Iris pigment epithelial cell (primary cell): ENCODE measurements at regions not wholly inside any gene's neighbourhood (a gene's known extent, or its start where the extent isn't known, plus 50 kb on each side); places are given as distances from the start of the nearest gene placed in this dataset.
"Not testable (repeated sequence)": the region's sequence is repeated elsewhere in the genome, so short reads cannot be mapped to it uniquely, and the experiment has no call there.

Experiments used
- DNase-seq: peaks from one replicate; pipeline ENCODE4 v3.0.0-alpha.2; 2011; ENCODE audit warnings: low read depth

DNA sequence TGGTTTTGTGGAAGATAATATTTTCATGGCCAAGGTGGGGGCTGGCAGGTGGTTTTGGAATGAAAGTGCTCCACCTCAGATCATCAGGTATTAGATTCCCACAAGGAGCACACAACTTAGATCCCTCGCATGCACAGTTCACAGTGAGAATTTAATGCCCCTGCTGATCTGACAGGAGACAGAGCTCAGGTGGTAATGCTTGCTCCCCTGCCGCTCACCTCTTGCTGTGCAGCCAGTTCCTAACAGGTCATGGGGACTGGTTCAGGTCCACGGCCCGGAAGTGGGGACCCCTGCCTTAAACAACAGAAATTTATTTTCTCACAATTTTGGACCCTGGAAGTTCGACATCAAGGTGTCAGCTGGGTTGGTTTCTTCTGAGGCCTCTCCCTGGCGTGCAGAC lies 668.7 kb upstream of the ZNF608 start:
- no peak for DNase-seq

DNA sequence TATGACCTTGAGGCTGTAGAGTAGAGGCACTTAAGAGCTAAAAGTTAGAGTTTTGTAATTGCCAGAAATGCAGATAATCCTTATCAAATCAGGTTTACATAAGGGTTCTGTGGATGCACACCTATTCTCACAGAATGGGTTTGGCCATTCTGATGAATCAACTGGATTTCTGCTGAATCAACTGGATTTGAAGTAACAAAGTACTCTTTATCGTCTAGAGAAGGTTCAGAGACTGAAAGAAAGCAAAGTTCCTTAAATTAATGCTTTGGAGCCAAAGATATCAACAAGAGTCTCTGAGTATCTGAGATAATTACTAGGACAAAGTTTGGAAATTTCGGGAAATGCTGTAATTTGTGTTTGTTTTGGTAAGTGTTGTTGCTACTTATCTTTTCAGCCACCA lies 669.6 kb upstream of the ZNF608 start:
- no peak for DNase-seq

DNA sequence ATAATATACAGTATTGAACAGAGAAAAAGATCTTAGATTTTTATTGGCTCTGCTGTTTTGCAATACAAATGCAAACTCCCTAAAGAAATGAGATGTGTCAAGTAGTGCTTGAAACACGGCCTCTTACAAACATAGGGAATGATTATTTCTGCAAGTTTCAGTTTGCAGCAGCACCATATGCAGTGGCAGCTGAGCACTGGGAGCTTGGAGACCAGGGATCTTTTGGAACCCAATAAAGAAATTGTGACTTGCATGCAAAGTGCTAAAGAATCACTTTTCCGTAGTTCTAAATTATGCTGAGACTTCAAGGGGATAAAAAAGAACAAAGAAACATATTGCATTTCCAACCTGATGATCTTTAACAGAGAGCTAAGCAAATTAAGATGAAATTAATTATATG lies 674.6 kb upstream of the ZNF608 start:
- DNase-seq = no peak

DNA sequence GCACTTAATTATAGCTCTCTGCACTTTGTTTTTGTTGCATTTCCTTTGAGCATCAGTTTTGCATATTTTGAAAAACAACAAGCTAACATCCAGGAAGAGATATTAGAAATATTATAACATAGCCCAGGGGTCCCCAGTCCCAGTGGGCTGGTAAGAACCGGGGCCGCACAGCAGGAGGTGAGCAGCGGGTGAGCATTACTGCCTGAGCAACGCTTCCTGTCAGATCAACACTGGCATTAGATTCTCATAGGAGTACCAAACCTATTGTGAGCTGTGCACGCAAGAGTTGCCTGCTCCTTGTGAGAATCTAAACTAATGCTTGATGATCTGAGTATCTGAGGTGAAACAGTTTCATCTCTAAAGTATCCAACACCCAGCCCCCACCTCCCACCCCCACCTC lies 675.9 kb upstream of the ZNF608 start:
- no peak for DNase-seq

DNA sequence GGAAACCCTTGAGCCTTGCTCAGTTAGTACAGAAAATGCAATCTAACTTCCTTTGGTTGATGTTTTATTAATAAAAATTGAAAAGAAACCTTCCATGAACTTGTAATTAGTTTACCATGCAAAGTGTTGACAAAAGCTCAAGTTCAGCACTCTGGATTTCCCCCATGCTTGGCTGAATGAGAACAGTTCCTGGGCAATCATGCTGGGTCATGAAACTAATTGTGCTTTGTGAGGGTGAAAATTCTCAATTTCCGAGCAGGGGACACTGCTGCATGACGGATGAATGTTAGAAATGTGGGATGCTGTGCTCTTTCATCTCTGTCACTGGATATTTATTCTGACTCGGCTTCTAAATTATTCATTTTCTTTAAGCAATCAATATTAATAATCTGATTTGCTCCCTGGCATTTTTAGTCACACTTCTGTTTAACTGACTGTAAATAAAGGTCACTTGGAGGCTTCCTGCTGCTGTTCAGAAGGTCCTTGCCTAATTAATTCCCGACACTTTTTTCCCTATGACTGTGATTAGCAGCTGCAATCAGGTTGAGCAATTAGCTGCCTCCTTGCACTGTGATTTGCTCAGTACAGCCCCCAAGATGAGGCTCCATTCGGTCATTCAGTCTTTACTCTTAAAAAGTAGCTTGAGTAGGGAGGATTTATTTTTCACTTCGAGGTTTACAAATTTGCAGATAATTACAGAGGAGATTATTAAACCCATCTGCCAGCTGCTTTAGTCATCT lies 678.1 kb upstream of the ZNF608 start:
- peak; percentile 3 for DNase-seq

DNA sequence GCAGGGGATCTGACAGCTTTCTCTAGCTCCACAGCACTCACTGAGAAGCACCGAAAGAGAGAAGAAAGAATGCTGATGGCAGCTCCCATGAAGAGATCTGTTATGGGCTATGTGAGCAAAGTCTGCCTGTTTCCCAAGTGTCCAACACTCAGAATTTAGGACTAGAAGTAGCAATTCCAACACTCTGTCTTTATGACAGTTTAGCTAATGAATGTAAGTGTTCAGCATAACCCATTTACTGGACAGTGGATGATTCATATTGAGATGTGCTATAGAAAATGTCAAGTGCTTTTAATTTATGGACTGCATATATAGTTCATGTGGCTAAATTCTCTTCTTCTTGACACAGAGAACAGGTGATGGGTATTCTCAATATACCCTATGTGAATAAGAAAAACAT lies 683.1 kb upstream of the ZNF608 start:
- no peak for DNase-seq

DNA sequence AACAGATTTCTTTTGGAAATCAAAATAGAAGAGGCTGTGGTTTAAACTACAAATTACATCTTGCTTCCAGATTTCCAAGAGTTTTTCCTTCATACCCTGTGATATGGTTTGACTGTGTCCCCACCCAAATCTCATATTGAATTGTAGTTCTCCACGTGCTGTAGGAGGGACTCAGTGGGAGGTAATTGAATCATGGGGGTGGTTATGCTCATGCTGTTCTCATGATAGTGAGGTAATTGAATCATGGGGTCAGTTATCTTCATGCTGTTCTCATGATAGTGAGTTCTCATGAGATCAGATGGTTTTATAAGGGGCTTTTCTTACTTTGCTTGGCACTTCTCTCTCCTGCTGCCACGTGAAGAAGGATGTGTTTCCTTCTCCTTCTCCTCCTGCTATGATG lies 687.0 kb upstream of the ZNF608 start:
- DNase-seq = no peak

DNA sequence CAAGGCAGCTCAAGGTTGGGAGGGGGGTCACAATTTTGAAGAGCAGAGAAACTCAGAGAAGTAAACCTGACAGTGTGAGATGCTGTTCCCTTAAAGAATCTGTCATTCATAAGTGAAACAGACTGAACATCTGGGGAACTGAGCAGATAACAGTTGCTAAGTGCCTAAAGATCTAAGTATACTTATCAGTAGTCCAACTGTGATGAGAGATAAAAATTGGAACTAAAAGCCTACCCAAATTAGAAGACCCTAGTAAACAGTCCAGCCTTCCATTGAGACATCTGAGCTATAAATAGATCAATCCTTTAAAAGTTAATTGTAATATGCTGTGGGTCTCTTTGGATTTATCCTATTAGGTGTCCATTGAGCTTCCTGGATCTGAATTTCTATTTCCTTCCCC lies 692.8 kb upstream of the ZNF608 start:
- no peak for DNase-seq

DNA sequence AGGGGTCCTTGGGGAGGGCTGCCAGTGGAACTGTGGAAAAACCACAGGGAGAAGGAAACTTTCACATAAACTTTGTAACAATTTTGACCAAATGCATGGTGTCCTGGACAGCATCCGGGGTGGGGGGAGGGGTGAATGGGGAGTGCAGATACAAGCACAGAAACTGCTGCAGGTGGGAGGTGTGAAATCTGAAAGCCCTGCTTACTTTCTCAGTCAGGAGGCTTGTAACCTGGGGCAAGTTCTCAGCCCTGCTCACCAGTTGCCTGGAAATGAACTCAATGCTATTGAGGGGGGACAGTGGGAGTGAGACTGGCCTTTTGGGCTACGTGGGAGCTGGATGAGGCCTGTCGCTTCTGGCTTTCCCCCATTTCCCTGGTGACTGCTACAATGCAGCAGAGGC lies 694.5 kb upstream of the ZNF608 start:
- no peak for DNase-seq

DNA sequence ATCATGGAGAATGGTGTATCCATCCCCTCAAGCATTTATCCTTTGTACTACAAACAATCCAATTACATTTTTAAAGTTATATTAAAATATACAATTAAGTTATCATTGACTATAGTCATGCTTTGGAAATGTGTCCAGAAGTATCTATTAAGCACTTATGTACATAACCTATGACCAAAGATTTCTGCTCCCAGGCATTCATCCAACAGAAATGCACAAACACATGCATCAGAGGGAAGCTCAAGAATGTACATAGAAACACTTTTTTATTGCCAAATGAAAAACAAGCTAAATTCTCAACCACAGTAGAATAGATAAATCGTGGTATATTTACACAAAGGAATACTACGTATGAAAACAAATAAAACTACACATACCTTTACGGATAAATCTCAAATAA lies 700.5 kb upstream of the ZNF608 start:
- peak; percentile 95 for DNase-seq

DNA sequence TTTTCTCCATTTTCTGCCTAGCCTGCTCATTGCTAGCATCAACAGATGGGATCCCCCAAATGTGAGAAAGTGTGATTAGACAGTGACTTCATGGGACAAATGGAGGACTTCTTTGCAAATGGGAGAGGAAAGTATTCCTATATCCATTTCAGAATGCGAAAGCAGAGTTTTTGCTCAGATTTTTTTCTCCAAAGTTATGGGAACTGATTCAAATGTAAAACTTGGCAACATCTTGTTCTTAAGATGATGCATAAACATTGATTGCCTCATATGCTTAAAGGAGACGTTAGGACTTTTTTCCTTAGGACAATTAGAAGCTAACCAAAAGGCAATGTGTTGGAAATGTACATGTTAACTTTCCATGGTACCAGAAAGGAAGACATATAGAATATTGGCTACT lies 704.3 kb upstream of the ZNF608 start:
- peak; percentile 77 for DNase-seq

DNA sequence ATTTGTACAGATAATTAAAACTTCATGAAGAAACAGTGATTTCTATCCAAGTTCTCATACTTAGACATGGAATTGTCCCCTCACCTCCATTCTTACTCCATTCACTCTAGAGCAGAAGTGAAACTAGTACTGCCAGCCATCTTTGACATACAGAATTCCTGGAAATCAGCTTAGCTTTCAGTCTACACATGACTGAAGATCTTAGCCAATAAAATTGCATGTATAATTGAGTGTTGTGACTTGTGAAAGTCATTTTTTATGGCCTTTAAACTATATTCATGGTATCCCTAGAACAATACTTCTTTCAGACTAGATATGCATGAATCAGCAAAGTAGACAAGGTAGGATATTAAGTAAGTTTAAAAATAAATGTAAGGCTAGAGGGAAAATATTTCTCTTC lies 705.2 kb upstream of the ZNF608 start:
- no peak for DNase-seq

DNA sequence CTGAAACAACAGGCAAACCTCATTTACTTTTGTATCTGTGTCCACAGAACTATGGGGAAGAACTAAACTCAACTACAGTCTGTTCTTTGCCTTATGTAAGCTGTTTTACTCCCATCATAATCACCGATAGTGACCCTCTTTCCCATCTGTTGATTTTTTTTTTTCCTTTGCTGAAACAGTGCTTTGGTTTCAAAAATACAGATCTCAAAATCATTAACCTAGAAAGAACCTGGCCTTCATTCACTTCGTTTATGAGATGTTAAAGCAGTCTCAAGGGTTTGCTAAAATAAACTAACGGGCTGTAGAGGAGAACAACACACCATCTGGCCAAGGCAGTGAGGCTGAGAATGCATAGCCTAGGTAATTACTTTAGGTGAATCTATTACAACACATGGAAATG lies 706.6 kb upstream of the ZNF608 start:
- DNase-seq = no peak

DNA sequence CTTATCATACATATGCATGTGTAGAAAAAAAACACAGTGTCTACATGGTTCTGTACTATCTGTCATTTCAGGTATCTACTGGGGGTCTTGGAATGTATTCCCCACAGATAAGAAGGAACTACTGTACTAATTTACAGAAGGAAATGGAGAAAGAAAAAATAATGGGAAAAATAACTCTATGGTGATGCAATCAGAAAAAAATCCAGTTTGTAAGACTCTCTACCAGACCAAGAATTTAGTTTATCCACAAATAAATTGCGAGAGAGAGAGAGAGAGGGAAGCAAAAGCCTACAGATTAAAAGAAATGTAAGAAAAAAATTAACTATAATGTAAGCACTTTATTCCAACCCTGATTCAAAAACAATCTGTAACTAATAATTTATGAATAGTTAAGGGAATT lies 708.6 kb upstream of the ZNF608 start:
- peak; percentile 52 for DNase-seq

DNA sequence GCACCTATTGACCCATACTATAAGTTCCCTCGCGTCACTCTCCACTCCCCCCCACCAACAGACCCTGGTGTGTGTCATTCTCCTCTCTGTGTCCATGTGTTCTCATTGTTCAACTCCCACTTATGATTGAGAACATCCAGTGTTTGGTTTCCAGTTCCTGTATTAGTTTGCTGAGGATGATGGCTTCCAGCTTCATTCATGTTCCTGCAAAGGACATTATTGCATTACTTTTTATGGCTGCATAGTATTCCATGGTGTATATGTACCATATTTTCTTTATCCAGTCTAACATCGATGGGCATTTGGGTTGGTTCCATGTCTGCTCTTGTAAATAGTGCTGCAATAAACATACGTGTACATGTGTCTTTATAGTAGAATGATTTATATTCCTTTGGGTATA lies 709.6 kb upstream of the ZNF608 start:
- DNase-seq = not testable (repeated sequence)

DNA sequence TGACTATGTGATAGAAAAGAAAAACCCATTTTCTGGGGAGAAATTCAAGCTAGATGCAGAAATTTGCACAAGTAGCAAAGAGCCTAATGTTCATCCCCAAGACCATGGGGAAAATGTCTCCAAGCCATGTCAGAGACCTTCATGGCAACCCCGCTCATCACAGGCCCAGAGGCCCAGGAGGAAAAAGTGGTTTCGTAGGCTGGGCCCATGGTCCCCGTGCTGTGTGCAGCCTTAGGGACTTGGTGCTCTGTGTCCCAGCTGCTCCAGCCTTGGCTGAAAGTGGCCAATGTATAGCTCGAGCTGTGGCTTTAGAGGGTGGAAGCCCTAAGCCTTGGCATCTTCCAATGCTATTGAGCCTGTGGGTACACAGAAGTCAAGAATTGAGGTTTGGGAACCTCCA lies 711.2 kb upstream of the ZNF608 start:
- no peak for DNase-seq

DNA sequence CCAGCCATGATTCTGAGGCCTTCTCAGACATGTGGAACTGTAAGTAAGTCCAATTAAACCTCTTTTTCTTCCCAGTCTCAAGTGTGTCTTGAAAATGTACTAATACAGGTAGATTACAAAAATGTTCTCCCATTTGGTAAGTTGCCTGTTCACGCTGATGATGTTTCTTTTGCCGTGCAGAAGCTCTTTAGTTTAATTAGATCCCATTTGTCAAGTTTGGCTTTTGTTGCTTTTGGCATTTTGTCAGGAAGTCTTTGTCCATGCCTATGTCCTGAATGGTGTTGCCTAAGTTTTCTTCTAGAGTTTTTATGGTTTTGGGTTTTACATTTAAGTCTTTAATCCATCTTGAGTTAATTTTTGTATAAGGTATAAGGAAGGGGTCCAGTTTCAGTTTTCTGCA lies 712.5 kb upstream of the ZNF608 start:
- not testable (repeated sequence) for DNase-seq

DNA sequence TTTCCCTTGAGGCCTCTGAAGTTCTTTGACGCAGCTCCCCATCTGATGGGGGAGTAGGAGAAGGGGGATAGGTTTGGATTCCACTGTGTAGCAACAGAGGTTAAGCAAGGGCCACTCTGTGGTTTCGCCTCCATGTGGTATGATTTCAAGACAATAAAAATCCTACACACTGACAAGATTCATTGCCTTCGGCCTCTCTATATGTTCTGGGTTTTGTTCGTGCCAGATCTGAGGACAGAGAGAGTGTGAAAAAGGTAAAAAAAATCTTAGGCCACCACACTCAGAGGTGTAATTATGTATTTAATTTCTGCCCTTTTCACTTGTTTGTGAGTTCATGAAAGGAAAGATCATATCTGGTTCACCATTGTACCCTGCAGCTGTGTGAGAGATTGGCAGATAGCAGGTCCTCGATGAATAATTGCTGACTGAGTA lies 715.2 kb upstream of the ZNF608 start:
- DNase-seq = peak; percentile 52

DNA sequence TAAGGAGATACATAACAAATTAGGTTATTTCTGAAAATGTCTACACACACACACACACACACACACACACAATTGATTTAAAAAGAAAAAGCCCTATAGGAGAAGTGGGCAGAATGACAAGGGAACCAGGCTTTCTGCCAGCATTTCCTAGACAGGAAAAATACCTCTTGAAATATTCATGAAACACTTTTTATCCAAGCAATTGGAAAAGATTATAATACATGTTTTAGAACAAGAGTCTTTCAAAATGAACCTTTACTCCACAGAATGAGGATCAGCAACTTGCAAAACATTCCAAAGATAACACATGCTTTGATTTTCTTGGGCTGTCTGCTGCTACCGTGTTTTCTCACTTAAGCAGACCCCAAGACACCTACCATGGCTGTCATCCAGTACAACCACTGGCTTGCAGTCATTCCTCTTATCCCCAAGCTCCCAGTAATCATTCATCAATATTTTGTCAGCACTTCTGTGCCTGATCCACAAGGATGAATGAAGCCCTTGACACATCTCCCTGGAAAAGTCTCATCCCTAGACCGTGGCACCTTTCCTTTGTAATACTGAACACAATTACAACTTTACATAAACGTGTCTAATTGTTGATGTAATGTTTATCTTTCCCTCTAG lies 717.1 kb upstream of the ZNF608 start:
- DNase-seq = no peak

DNA sequence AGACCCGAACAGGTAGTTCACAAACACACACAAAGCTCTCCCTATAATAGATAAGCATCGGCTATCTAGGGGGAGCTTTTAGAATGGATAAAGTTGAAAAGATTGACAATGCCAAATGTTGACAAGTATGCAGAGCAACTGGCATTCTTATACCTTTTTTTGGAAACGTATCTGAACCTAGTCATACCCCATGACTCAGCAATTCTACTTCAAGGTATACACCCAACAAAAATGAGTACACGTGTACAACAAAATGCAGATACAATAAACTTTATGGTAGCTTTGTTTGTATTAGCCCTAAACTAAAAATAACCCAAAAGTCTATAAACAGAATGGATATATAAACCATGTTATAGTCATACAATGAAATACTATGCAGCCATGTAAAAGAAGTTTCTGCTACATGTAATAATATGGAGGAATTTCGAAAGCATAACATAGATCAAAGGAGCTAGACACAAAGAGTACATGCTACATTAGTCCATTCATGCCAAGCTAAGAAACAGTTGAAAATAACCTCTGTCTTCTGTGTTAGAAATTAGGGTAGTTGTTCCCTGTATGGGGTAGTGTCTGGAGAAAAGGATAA lies 718.5 kb upstream of the ZNF608 start:
- DNase-seq = no peak

DNA sequence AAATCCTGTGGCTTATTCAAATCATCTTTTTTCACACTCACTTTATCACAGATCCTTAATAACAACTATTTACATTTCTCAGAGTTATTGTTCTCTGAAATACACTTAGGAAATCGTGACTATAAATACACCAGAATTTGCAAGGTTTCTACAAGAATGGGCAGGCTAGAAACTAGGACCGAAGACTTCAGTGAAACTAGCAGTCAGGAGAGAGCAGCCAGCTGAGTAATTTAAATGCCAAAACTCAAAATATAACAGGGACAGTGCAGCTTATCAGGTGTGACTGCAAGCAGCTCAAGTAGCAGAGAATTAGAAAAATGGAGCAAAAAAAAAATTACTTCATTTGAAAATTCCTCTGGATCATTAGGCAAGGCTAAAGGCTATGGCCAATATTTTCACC lies 719.3 kb upstream of the ZNF608 start:
- DNase-seq = no peak

DNA sequence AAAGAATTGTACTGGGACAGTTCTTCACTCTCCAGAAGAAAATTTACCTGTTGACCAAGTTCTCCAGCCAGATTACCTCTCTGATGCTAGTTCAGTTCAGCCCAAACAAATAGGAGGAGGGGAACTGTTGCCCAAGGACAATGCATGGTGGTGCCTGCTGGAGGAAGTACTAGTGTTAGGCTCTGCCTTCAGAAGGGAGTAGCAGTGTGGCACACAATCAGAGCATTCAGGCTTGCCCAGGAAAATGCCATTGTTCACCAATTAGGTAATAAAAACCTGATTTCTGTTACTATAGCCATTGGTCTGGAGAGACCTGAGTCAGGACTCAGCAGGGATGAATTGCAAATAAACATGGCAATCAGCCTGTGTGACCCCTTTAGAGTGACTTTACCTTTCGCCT lies 720.8 kb upstream of the ZNF608 start:
- no peak for DNase-seq

DNA sequence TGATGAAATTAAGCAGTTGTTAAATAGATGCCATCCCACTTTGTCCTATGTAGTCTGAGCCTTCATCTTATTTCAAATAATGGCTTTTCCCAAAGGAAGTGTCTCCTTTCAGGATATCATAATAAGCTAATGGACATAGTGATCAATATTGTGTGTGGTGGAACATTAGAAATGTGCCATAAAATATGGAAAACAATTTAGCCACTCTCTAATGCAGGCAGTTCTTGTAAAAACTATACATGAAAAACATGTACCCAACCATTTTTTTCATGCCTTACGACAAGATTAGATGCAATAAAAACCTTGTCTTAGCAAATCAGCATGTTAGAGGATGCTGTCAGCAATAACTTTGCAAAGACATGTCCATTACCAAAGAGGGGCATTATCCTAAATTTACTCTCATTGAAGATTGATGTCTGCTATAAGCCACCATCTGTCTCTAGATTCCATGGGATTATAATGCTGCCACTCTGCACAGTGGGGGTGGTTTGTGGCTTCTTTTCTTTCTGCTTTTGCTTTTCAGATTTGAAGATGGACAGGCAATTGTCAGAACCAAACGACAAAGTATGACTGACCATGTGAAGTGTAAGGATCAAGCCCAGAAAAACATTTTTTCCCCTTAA lies 724.0 kb upstream of the ZNF608 start:
- DNase-seq = no peak
